Trophoblast cell (in vitro differentiated cells and primary cell): ENCODE measurements at regions not wholly inside any gene's neighbourhood (a gene's known extent, or its start where the extent isn't known, plus 50 kb on each side); places are given as distances from the start of the nearest gene placed in this dataset.
"Not testable (repeated sequence)": the region's sequence is repeated elsewhere in the genome, so short reads cannot be mapped to it uniquely, and the experiment has no call there.

Experiments used
- DNase-seq, 2 donors: peaks; one replicate each; pipeline ENCODE4 v3.0.0-alpha.2; 2016
- H2AFZ ChIP-seq: 2 replicates; pipeline ENCODE4 v1.6.1; 2013; ENCODE audit warnings: low read length, moderate library complexity, mild to moderate bottlenecking; ENCODE audit not compliant: insufficient read depth, poor library complexity
- H2AK5ac ChIP-seq: 2 replicates; pipeline ENCODE4 v1.6.1; 2013; ENCODE audit warnings: mild to moderate bottlenecking, low read length
- H2BK120ac ChIP-seq: 2 replicates; pipeline ENCODE4 v1.6.1; 2013; ENCODE audit warnings: low read length, mild to moderate bottlenecking, moderate library complexity; ENCODE audit not compliant: insufficient read depth, poor library complexity
- H2BK12ac ChIP-seq: 2 replicates; pipeline ENCODE4 v1.6.1; 2013; ENCODE audit warnings: mild to moderate bottlenecking, low read length, moderate library complexity
- H2BK5ac ChIP-seq: 2 replicates; pipeline ENCODE4 v1.6.1; 2013; ENCODE audit warnings: low read length, low read depth, moderate library complexity, mild to moderate bottlenecking; ENCODE audit not compliant: poor library complexity
- H3K14ac ChIP-seq: 2 replicates; pipeline ENCODE4 v1.6.1; 2013; ENCODE audit warnings: mild to moderate bottlenecking, low read length
- H3K18ac ChIP-seq: 2 replicates; pipeline ENCODE4 v1.6.1; 2013; ENCODE audit warnings: mild to moderate bottlenecking, low read length
- H3K23ac ChIP-seq: 2 replicates; pipeline ENCODE4 v1.6.1; 2013; ENCODE audit warnings: low read length
- H3K27ac ChIP-seq: 2 replicates; pipeline ENCODE4 v1.5.1; 2013; ENCODE audit warnings: low read depth, mild to moderate bottlenecking, inconsistent platforms, low read length, moderate library complexity
- H3K27me3 ChIP-seq: 2 replicates; pipeline ENCODE4 v1.6.1; 2013; ENCODE audit warnings: inconsistent platforms, mild to moderate bottlenecking, low read length, moderate library complexity; ENCODE audit not compliant: insufficient read depth
- H3K36me3 ChIP-seq, 2 experiments: 1 replicate in 1 of 2; 2 replicates in 1 of 2; pipeline ENCODE4 v1.6.1; 2013; ENCODE audit warnings: low read length in 2 of 2, mild to moderate bottlenecking in 2 of 2, moderate library complexity in 1 of 2; ENCODE audit not compliant: insufficient read depth in 2 of 2, control insufficient read depth in 1 of 2
- H3K4ac ChIP-seq: 2 replicates; pipeline ENCODE4 v1.6.1; 2013; ENCODE audit warnings: low read depth, mild to moderate bottlenecking, low read length, moderate library complexity
- H3K4me1 ChIP-seq, 2 experiments: 1 replicate in 1 of 2; 2 replicates in 1 of 2; pipeline ENCODE4 v1.6.1; 2013; ENCODE audit warnings: low read length in 2 of 2, mild to moderate bottlenecking in 2 of 2, moderate library complexity in 1 of 2; ENCODE audit not compliant: insufficient read depth in 2 of 2, control insufficient read depth in 1 of 2
- H3K4me2 ChIP-seq: 2 replicates; pipeline ENCODE4 v1.6.1; 2013; ENCODE audit warnings: inconsistent platforms, mild to moderate bottlenecking, low read length, moderate library complexity
- H3K4me3 ChIP-seq: 2 replicates; pipeline ENCODE4 v1.5.1; 2013; ENCODE audit warnings: mild to moderate bottlenecking, low read depth, low read length, inconsistent platforms
- H3K79me1 ChIP-seq: one replicate; pipeline ENCODE4 v1.6.1; 2013; ENCODE audit warnings: low read length
- H3K79me2 ChIP-seq: 2 replicates; pipeline ENCODE4 v1.6.1; 2013; ENCODE audit warnings: low read length, mild to moderate bottlenecking; ENCODE audit not compliant: control insufficient read depth, insufficient read depth, poor library complexity
- H3K9ac ChIP-seq: 2 replicates; pipeline ENCODE4 v1.6.1; 2013; ENCODE audit warnings: mild to moderate bottlenecking, low read length
- H3K9me3 ChIP-seq: 2 replicates; pipeline ENCODE4 v1.6.1; 2013; ENCODE audit warnings: low read depth, mild to moderate bottlenecking, control low read depth, inconsistent platforms, low read length; ENCODE audit not compliant: insufficient read depth
- H4K12ac ChIP-seq: 2 replicates; pipeline ENCODE4 v1.6.1; 2013; ENCODE audit warnings: low read depth, mild to moderate bottlenecking, low read length, moderate library complexity
- H4K8ac ChIP-seq: 2 replicates; pipeline ENCODE4 v1.6.1; 2013; ENCODE audit warnings: low read depth, mild to moderate bottlenecking, low read length, moderate library complexity
- H4K91ac ChIP-seq: one replicate; pipeline ENCODE4 v1.6.1; 2013; ENCODE audit warnings: low read depth, mild to moderate bottlenecking, low read length, moderate library complexity
- WGBS: extraction: QIAGEN DNeasy Blood & Tissue Kit; methylation state at CpG from one replicate; pipeline ENCODE4 v1.1.7; 2013; ENCODE audit warnings: missing lambda C conversion rate; ENCODE audit not compliant: insufficient read length, insufficient coverage; ENCODE audit errors: extremely low coverage; 5-methylcytosine and 5-hydroxymethylcytosine counted together

DNA sequence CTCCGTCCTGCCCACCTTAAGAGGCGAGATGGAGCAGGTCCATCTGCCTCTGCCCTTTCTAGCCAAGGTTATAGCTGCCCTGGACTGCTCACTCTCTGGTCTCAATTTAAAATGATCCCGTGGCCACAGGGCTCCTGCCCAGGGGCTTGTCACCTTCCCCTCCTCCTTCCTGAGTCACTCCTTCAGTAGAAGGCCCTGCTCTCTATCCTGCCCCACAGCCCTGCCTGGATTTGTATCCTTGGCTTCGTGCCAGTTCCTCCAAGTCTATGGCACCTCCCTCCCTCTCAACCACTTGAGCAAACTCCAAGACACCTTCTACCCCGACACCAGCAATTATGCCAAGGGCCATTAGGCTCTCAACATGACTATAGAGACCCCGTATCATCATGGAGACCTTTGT lies 105.3 kb upstream of the PZP start:
- H4K12ac ChIP-seq, H3K79me1 ChIP-seq, H3K9me3 ChIP-seq, H3K4ac ChIP-seq, H2AK5ac ChIP-seq, H3K14ac ChIP-seq, H4K91ac ChIP-seq, DNase-seq, H3K27me3 ChIP-seq, H2AFZ ChIP-seq, H3K9ac ChIP-seq, H3K4me1 ChIP-seq, H3K4me3 ChIP-seq, H3K79me2 ChIP-seq, H2BK12ac ChIP-seq, H4K8ac ChIP-seq, H3K18ac ChIP-seq, H3K4me2 ChIP-seq, H2BK120ac ChIP-seq, H3K23ac ChIP-seq, H2BK5ac ChIP-seq, H3K27ac ChIP-seq: not testable (repeated sequence)
- H3K36me3 ChIP-seq, result peaks cover 3 to 10% of the 10 kb centered on the region in 2 experiments
- no CpG with 5 or more reads among the region's 6 CpGs for WGBS

DNA sequence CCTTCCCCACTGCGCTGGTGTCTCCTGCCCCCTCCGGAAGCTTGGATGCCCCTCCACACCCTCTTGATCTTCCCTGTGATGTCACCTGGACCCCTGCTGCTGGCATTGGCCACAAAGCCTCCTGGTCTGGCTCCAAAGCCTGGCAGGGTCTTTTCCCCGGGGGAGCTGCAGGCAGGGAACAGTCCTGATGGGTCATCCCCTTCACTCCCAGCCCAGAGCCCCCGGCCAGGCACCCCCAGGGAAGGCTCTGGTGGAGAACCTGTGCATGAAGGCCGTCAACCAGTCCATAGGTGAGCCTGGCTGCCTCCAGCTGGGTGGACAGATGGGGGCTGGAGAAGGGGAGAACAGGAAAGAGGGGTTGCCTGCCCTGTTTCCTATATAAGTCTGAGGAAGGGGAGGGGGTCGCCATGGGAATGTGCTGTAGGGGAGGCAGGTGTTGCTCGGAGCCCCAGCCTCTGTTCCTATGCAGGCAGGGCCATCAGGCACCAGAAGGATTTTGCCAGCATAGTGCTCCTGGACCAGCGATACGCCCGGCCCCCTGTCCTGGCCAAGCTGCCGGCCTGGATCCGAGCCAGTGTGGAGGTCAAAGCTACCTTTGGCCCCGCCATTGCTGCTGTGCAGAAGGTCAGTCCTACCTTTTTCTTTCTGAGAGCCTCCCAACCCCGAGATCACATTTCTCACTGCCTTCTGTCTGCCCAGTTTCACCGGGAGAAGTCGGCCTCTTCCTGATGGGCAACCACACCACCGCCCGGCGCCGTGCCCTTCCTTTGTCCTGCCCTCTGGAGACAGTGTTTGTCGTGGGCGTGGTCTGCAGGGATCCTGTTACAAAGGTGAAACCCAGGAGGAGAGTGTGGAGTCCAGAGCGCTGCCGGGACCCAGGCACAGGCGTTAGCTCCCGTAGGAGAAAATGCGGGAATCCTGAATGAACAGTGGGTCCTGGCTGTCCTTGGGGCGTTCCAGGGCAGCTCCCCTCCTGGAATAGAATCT lies 104.5 kb upstream of the PZP start:
- H2AFZ ChIP-seq, H3K4me1 ChIP-seq, H2BK5ac ChIP-seq, H3K4me3 ChIP-seq, H4K91ac ChIP-seq, H3K27ac ChIP-seq, H3K14ac ChIP-seq, H3K9ac ChIP-seq, H4K8ac ChIP-seq, H2BK12ac ChIP-seq, H3K4me2 ChIP-seq, H4K12ac ChIP-seq, H3K18ac ChIP-seq, H2AK5ac ChIP-seq, H3K4ac ChIP-seq, DNase-seq, H3K27me3 ChIP-seq, H2BK120ac ChIP-seq, H3K79me2 ChIP-seq, H3K23ac ChIP-seq, H3K79me1 ChIP-seq, H3K9me3 ChIP-seq: not testable (repeated sequence)
- WGBS, result no CpG with 5 or more reads among the region's 28 CpGs
- peaks cover 3 to 10% of the 10 kb centered on the region in 2 experiments for H3K36me3 ChIP-seq

DNA sequence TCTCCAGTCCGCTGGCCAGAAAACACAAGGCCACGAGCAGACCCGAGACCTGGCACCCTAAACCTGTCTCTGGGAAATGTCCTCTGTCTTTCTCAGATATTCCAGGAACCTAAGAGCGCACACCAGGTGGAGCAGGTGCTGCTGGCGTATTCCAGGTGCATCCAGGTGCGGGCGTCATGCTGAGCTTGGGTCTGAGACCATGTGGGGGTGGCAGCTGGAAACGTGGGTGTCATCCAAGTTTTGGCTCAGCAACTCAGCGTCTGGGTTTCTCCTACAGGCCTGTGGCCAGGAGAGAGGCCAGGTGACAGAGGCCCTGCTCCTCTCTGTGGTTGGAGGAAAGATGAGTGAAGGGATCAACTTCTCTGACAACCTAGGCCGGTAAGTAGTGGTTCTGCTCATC lies 103.3 kb upstream of the PZP start:
- WGBS, result no CpG with 5 or more reads among the region's 10 CpGs
- H3K79me2 ChIP-seq, H3K4me1 ChIP-seq, H3K4ac ChIP-seq, H4K91ac ChIP-seq, H3K4me2 ChIP-seq, H4K12ac ChIP-seq, H2BK120ac ChIP-seq, H3K4me3 ChIP-seq, H3K27ac ChIP-seq, H3K23ac ChIP-seq, DNase-seq, H3K9ac ChIP-seq, H2AFZ ChIP-seq, H2BK12ac ChIP-seq, H3K9me3 ChIP-seq, H4K8ac ChIP-seq, H2BK5ac ChIP-seq, H3K18ac ChIP-seq, H3K27me3 ChIP-seq, H2AK5ac ChIP-seq, H3K14ac ChIP-seq, H3K79me1 ChIP-seq: not testable (repeated sequence)
- H3K36me3 ChIP-seq, result peaks cover 3 to 10% of the 10 kb centered on the region in 2 experiments

DNA sequence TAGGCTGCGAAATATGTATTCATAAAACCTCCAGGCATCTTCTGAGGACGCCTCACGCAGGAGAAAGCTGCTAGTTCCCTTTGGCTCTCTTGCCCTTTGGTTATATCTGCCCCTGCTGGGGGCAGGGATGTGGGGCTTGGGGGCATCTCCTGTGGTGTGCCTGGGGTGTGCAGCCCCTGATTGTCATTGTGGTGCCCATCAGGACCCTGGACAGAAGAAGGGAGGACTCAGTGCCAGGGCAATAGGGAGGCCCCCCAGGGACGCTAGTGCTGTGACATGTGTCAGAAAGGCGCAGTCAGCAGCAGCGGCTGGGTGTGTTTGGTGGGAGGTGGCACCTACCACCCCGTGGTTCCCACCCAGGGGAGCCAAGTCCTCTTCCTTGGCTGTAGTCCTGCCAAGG lies 102.5 kb upstream of the PZP start:
- H3K23ac ChIP-seq, H2BK120ac ChIP-seq, H3K79me1 ChIP-seq, H3K4me1 ChIP-seq, H4K91ac ChIP-seq, H3K27me3 ChIP-seq, H3K27ac ChIP-seq, H3K9ac ChIP-seq, H3K79me2 ChIP-seq, H3K18ac ChIP-seq, H2BK5ac ChIP-seq, H3K4me2 ChIP-seq, H4K8ac ChIP-seq, H3K9me3 ChIP-seq, H3K4ac ChIP-seq, H3K4me3 ChIP-seq, H3K14ac ChIP-seq, DNase-seq, H2AFZ ChIP-seq, H4K12ac ChIP-seq, H2BK12ac ChIP-seq, H2AK5ac ChIP-seq: not testable (repeated sequence)
- no CpG with 5 or more reads among the region's 7 CpGs for WGBS
- peaks cover 3 to 14% of the 10 kb centered on the region in 2 experiments for H3K36me3 ChIP-seq
